ENCODE measurements at regions not wholly inside any gene's neighbourhood (a gene's known extent, or its start where the extent isn't known, plus 50 kb on each side); places are given as distances from the start of the nearest gene placed in this dataset.

DNA sequence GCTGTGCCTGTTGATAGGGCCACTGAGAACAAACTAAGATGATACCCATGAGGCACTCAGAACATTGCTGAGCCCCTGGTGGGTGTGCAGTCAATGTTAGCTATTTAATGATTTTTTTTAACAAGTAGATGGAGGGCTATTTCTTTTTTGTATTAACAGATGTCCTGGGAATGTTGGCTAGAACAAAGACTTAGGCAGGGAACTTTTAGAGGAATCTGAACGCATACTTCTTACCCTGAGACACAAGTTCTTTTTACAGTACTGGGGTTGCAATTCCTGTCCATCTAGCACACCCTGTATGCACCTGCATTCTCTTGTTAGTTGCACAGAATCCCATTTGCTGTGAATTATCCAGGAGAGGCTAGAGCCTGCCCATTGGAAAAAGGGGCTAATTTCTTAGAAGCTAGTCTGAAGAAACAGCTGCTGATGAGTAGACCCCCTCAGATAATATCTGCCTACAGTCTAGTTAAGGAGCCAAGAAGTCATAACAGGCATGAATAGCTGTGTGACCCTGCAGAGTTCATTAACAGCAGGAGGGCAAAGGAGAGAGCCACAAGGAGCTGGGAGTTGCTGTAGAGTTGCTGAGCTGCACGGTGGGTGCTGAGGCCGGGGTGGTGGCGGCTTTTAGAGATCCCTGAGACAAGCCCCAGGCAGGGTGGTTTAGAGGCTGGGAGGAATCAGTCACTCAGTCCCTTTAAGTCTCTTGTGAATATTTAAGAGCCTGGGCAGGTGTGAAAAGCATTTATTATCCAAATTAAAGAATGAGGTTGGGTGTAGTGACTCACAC lies 103.7 kb upstream of the FZD8 start:
- TF ChIP-seq, protein P1, sequence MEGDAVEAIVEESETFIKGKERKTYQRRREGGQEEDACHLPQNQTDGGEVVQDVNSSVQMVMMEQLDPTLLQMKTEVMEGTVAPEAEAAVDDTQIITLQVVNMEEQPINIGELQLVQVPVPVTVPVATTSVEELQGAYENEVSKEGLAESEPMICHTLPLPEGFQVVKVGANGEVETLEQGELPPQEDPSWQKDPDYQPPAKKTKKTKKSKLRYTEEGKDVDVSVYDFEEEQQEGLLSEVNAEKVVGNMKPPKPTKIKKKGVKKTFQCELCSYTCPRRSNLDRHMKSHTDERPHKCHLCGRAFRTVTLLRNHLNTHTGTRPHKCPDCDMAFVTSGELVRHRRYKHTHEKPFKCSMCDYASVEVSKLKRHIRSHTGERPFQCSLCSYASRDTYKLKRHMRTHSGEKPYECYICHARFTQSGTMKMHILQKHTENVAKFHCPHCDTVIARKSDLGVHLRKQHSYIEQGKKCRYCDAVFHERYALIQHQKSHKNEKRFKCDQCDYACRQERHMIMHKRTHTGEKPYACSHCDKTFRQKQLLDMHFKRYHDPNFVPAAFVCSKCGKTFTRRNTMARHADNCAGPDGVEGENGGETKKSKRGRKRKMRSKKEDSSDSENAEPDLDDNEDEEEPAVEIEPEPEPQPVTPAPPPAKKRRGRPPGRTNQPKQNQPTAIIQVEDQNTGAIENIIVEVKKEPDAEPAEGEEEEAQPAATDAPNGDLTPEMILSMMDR (IDR thresholded peaks at IDR 0.05), result no peak
- no peaks in the 10 kb centered on the region for H3K4me1 ChIP-seq
- no peaks in the 10 kb centered on the region for H3K27me3 ChIP-seq
- no peak for DNase-seq (ENCODE audit: low spot score)
- no peak overlapping the region for H3K4me3 ChIP-seq
- no peaks in the 10 kb centered on the region for H3K36me3 ChIP-seq
- H3K27ac ChIP-seq, result no peak overlapping the region
- H3K9me3 ChIP-seq, result no peaks in the 10 kb centered on the region

DNA sequence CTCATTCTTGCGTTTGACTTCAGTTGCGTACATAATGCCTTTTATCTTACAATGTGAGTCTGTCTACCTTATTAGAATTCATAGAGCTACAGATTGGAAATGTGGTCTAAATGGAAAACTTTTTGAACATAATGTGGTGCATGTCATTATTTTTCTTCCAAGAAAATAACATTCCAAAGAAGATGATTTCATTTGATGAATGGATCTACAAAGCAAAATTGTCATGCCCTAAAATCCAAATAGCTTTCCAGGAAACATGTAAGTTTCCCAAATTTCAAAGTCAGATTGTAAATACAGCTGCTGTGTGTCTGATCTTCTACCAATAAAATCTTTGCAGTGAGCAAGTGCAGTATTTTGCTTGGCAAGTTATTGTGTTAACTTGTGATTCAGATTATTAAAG lies 101.8 kb upstream of the FZD8 start:
- no peaks in the 10 kb centered on the region for H3K36me3 ChIP-seq
- no peaks in the 10 kb centered on the region for H3K4me1 ChIP-seq
- TF ChIP-seq, protein P1 (IDR thresholded peaks at IDR 0.05), result no peak
- no peak for DNase-seq (ENCODE audit: low spot score)
- no peaks in the 10 kb centered on the region for H3K27me3 ChIP-seq
- H3K4me3 ChIP-seq, result no peak overlapping the region
- H3K27ac ChIP-seq, result no peak overlapping the region
- no peaks in the 10 kb centered on the region for H3K9me3 ChIP-seq

DNA sequence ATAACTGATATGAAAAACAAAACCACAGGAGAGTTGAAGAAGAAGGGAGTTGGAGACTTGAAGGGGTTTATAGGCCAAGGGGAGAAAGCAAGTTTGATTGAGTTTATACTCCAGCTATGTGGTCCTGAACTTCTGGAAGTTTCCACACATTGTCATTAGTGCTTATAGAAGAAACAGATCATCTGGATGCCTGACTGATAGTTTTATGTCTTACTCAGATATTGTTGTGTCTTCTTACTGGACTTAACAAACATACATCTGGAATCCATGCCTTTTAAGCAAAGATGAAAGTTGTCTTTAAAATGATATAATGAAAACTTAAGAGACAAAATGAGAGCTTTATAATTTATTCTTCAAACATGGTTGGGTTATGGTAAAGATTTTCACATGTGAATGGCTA lies 101.3 kb upstream of the FZD8 start:
- H3K36me3 ChIP-seq, result no peaks in the 10 kb centered on the region
- no peak overlapping the region for H3K4me3 ChIP-seq
- no peak for DNase-seq (ENCODE audit: low spot score)
- no peak overlapping the region for H3K27ac ChIP-seq
- H3K4me1 ChIP-seq, result no peaks in the 10 kb centered on the region
- no peaks in the 10 kb centered on the region for H3K9me3 ChIP-seq
- TF ChIP-seq, protein P1 (IDR thresholded peaks at IDR 0.05), result no peak
- no peaks in the 10 kb centered on the region for H3K27me3 ChIP-seq

DNA sequence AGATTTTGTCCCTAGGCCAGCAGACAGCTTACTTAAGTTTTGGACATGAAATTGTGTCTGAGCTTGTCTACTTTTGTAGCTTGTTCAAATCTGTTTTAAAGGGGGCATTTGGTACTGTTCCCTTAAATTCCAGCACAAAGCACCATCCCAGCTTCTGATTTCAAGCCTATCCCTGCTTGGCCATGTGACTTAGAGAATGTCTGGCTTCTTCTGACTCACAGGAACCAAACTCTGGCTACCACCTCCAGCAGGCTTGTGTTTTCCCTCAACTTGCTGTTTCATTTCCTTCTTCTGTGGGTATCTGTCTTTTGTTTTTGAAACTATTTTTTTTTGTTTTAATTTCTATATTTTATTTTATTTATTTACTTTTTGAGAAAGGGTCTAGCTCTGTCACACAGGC lies 97.9 kb upstream of the FZD8 start:
- no peak for DNase-seq (ENCODE audit: low spot score)
- H3K4me1 ChIP-seq, result no peaks in the 10 kb centered on the region
- TF ChIP-seq, protein P1 (IDR thresholded peaks at IDR 0.05), result no peak
- H3K36me3 ChIP-seq, result no peaks in the 10 kb centered on the region
- no peaks in the 10 kb centered on the region for H3K9me3 ChIP-seq
- no peak overlapping the region for H3K4me3 ChIP-seq
- no peaks in the 10 kb centered on the region for H3K27me3 ChIP-seq
- H3K27ac ChIP-seq, result no peak overlapping the region

DNA sequence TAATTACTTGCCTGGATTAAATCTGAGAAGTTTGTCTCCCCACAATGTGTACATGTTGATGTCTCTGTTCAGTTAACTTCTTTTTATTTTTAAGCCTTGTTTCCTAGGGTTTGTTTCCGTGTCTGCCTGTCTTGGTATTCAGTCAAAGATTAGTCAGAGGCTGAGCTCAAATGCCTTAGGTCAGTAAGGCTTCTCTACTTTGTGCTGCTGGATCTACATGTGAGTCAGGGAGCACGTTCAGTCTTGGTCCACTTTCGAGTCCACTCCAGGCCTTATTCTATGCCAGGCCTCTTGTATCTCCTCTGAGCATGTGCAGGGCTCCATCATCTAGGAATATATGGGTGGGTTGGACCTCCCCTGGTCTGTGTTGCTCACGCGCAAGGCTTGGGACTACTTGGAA lies 93.3 kb upstream of the FZD8 start:
- Histone ChIP-seq H3K9me3 (no peaks in the 10 kb centered on the region), H3K27ac (no peak overlapping the region), H3K36me3 (no peaks in the 10 kb centered on the region), H3K4me1 (no peaks in the 10 kb centered on the region), H3K4me3 (no peak overlapping the region), H3K27me3 (no peaks in the 10 kb centered on the region)
- TF ChIP-seq, protein P1 (IDR thresholded peaks at IDR 0.05), result no peak
- DNase-seq (ENCODE audit: low spot score), result no peak

DNA sequence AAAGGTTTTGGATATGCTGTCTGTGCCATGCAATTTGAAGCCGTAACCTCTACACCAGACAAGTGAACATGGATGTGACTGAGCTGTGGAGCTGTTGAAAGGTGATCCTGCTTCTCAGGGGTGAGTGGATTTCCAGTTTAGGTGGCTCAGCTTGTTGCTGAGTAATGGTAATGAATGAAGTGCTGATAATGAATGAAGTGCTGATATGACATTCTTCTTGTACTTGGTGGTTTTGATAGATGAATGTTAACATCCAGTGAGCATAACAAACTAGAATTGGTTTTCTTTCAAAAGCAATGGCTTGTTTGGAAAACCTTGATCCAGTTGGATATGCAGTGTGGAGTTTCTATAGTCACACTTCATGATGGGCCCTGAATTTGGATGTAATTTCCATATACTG lies 89.7 kb upstream of the FZD8 start:
- no peak for DNase-seq (ENCODE audit: low spot score)
- Histone ChIP-seq H3K4me3 (no peak overlapping the region), H3K36me3 (no peaks in the 10 kb centered on the region), H3K4me1 (no peaks in the 10 kb centered on the region), H3K9me3 (no peaks in the 10 kb centered on the region), H3K27ac (no peak overlapping the region), H3K27me3 (no peaks in the 10 kb centered on the region)
- TF ChIP-seq, protein P1 (IDR thresholded peaks at IDR 0.05), result no peak

Data from right atrium auricular region (tissue), 2 donors.